Right lobe of liver (tissue), 4 donors: ENCODE measurements at regions not wholly inside any gene's neighbourhood (a gene's known extent, or its start where the extent isn't known, plus 50 kb on each side); places are given as distances from the start of the nearest gene placed in this dataset.

Experiments
- CTCF ChIP-seq, 4 donors: fragments of 200-600 bp in 3 of 4; fragments of 450-650 bp in 1 of 4; IDR thresholded peaks; one replicate each; pipeline versions ENCODE4 v1.5.1 to v1.8.0; 2016 to 2022; ENCODE audit warnings: antibody characterized with exemption in 4 of 4, mild to moderate bottlenecking in 2 of 4
- POLR2A ChIP-seq: fragments of 450-650 bp; IDR thresholded peaks from one replicate; pipeline ENCODE4 v1.6.1; 2017; ENCODE audit warnings: antibody characterized with exemption, mild to moderate bottlenecking
- donor health status: DM: no; HTN: no; CAD: no.
- donor health status: DM: no; HTN: no; CAD: no.
- donor health status: DM: no; HTN: yes; CAD: no.

GRCh38 chr9:92208693-92209524 is 84.6 kb downstream of the IARS1 start:
- no peak for TF ChIP-seq POLR2A
- TF ChIP-seq CTCF (IDR thresholded peaks at IDR 0.05) = no peak
